ENCODE measurements at regions not wholly inside any gene's neighbourhood (a gene's known extent, or its start where the extent isn't known, plus 50 kb on each side); places are given as distances from the start of the nearest gene placed in this dataset.

DNA sequence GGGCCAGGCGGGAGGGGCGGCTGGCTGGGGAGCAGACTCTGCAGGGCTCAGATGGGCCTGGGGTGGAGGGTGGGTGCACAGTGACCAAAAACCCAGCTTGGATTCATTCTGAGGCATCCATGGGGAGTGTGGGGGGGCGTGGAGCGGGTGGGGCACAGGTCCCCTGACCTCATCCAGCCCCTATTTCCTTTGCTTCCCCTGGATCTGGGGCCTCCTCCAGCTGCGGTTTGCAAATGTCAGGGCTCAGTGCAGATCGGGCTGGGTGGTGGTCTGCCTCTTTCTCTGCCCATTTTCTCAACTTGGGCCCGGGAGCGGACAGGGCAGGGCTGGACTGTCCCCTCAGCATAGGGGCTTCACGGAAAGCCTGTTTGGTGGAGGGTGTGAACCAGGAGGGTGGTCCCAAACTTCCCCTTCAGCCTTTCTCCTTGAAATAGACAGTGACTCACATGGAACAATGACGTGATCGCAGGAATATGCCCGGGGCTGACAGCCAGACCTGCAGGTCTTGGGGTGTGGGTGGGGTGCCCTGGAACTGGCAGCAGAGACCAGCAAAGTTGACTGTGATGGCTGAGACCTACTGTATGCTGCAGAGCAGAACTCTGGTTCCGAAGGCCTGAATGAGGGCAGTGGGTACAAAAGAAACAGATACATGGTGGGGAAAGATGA, 72.9 kb upstream of the PODXL start:
- no peaks in the 10 kb centered on the region for H3K36me3 ChIP-seq (replicated peaks in 1 of 2; ENCODE audit: control extremely low read depth in 1 of 2, control insufficient read depth in 1 of 2, extremely low read depth in 1 of 2, insufficient read depth in 2 of 2, low read length in 1 of 2)
- H3K4me3 ChIP-seq (ENCODE audit: control extremely low read depth in 1 of 5, extremely low read depth in 1 of 5, insufficient read depth in 1 of 5, low read depth in 2 of 5, low read length in 4 of 5): no peak overlapping the region
- CTCF ChIA-PET: no interaction called here
- no peaks in the 10 kb centered on the region for H4K20me1 ChIP-seq (ENCODE audit: control insufficient read depth, insufficient read depth, low read length, poor library complexity, severe bottlenecking)
- H3K9ac ChIP-seq (ENCODE audit: low read length): no peak overlapping the region
- intact Hi-C loops (cut with micrococcal nuclease): no loop called here
- no peak overlapping the region for H3K4me2 ChIP-seq (replicated peaks; ENCODE audit: low read depth, low read length, poor library complexity, severe bottlenecking)
- no peak for ATAC-seq (ENCODE audit: low read depth)
- H3K27ac ChIP-seq (ENCODE audit: low read length in 2 of 2): no peak overlapping the region
- Mint-ChIP-seq H3K4me3 (no peak overlapping the region), H3K4me1 (no peaks in the 10 kb centered on the region), H3K27ac (no peak overlapping the region), H3K9me3 (ENCODE audit: insufficient read depth) (no peaks in the 10 kb centered on the region), H3K27me3 (peaks cover 39% of the 10 kb centered on the region)
- 94% methylated on average over 7 of the region's 13 CpGs for WGBS (ENCODE audit: insufficient coverage)
- DNase-seq: no peak
- H3K79me2 ChIP-seq (ENCODE audit: control insufficient read depth, insufficient read depth, low read length): no peaks in the 10 kb centered on the region
- peaks cover 0 to 7% (median 0%) of the 10 kb centered on the region in 3 donors for H3K9me3 ChIP-seq (ENCODE audit: control extremely low read depth in 1 of 3, control insufficient read depth in 2 of 3, insufficient read depth in 1 of 3, low read length in 2 of 3)
- POLR2A ChIA-PET: no interaction called here
- H3K4me1 ChIP-seq (ENCODE audit: control insufficient read depth in 2 of 2, insufficient read depth in 2 of 2, low read length in 2 of 2): no peaks in the 10 kb centered on the region
- peaks cover 0 to 2% (median 0%) of the 10 kb centered on the region in 4 experiments for H3K27me3 ChIP-seq (replicated peaks in 1 of 4; ENCODE audit: control extremely low read depth in 1 of 4, control insufficient read depth in 3 of 4, insufficient read depth in 4 of 4, low read length in 3 of 4)
- TF ChIP-seq, protein P1, sequence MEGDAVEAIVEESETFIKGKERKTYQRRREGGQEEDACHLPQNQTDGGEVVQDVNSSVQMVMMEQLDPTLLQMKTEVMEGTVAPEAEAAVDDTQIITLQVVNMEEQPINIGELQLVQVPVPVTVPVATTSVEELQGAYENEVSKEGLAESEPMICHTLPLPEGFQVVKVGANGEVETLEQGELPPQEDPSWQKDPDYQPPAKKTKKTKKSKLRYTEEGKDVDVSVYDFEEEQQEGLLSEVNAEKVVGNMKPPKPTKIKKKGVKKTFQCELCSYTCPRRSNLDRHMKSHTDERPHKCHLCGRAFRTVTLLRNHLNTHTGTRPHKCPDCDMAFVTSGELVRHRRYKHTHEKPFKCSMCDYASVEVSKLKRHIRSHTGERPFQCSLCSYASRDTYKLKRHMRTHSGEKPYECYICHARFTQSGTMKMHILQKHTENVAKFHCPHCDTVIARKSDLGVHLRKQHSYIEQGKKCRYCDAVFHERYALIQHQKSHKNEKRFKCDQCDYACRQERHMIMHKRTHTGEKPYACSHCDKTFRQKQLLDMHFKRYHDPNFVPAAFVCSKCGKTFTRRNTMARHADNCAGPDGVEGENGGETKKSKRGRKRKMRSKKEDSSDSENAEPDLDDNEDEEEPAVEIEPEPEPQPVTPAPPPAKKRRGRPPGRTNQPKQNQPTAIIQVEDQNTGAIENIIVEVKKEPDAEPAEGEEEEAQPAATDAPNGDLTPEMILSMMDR (IDR thresholded peaks at IDR 0.05): no peak
- no peak for TF ChIP-seq EZH2 (IDR thresholded peaks at IDR 0.05; ENCODE audit: borderline replicate concordance, insufficient read depth, low read depth, low read length, poor library complexity, severe bottlenecking)
- H2AFZ ChIP-seq (ENCODE audit: insufficient read depth, low read depth, low read length, poor library complexity, severe bottlenecking): no peak overlapping the region

DNA sequence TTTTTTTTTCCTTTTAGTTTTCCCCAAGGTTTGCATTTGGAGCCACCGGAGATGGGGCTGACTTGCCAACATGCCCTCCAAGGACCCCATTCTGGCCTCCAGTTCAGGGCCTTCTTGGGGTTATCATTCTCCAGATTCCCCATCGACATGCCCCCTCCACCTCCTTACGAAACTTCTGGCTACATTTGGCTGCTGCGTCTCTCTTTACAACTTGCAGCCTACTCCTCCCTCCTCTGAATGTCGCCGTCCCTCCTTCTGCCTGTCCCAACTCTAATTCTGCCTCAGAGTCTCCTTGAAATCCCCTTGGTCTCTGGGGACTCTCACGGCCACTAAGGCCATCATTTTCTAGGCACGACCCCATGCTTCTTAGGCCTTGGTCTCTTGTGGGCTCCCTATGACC, 72.2 kb upstream of the PODXL start:
- no peak overlapping the region for H3K9ac ChIP-seq (ENCODE audit: low read length)
- H3K27ac ChIP-seq (ENCODE audit: low read length in 2 of 2): no peak overlapping the region
- H4K20me1 ChIP-seq (ENCODE audit: control insufficient read depth, insufficient read depth, low read length, poor library complexity, severe bottlenecking): no peaks in the 10 kb centered on the region
- WGBS (ENCODE audit: insufficient coverage): 91% methylated on average over 8 of the region's 8 CpGs
- H3K79me2 ChIP-seq (ENCODE audit: control insufficient read depth, insufficient read depth, low read length): no peaks in the 10 kb centered on the region
- intact Hi-C loops (cut with micrococcal nuclease): no loop called here
- Mint-ChIP-seq H3K4me1 (no peaks in the 10 kb centered on the region), H3K4me3 (no peak overlapping the region), H3K27me3 (peaks cover 39% of the 10 kb centered on the region), H3K9me3 (ENCODE audit: insufficient read depth) (no peaks in the 10 kb centered on the region), H3K27ac (no peak overlapping the region)
- H3K36me3 ChIP-seq (replicated peaks in 1 of 2; ENCODE audit: control extremely low read depth in 1 of 2, control insufficient read depth in 1 of 2, extremely low read depth in 1 of 2, insufficient read depth in 2 of 2, low read length in 1 of 2): no peaks in the 10 kb centered on the region
- peaks cover 0 to 2% (median 0%) of the 10 kb centered on the region in 4 experiments for H3K27me3 ChIP-seq (replicated peaks in 1 of 4; ENCODE audit: control extremely low read depth in 1 of 4, control insufficient read depth in 3 of 4, insufficient read depth in 4 of 4, low read length in 3 of 4)
- H3K4me3 ChIP-seq (ENCODE audit: control extremely low read depth in 1 of 5, extremely low read depth in 1 of 5, insufficient read depth in 1 of 5, low read depth in 2 of 5, low read length in 4 of 5): no peak overlapping the region
- no peaks in the 10 kb centered on the region for H3K4me1 ChIP-seq (ENCODE audit: control insufficient read depth in 2 of 2, insufficient read depth in 2 of 2, low read length in 2 of 2)
- no peak overlapping the region for H2AFZ ChIP-seq (ENCODE audit: insufficient read depth, low read depth, low read length, poor library complexity, severe bottlenecking)
- peaks cover 0 to 7% (median 0%) of the 10 kb centered on the region in 3 donors for H3K9me3 ChIP-seq (ENCODE audit: control extremely low read depth in 1 of 3, control insufficient read depth in 2 of 3, insufficient read depth in 1 of 3, low read length in 2 of 3)
- ATAC-seq (ENCODE audit: low read depth) (no peak), DNase-seq (no peak)
- TF ChIP-seq EZH2 (IDR thresholded peaks at IDR 0.05; ENCODE audit: borderline replicate concordance, insufficient read depth, low read depth, low read length, poor library complexity, severe bottlenecking): no peak
- TF ChIP-seq, protein P1 (IDR thresholded peaks at IDR 0.05): no peak
- no peak overlapping the region for H3K4me2 ChIP-seq (replicated peaks; ENCODE audit: low read depth, low read length, poor library complexity, severe bottlenecking)
- ChIA-PET CTCF (no interaction called here), POLR2A (no interaction called here)
